Endothelial cell of umbilical vein (primary cell): ENCODE measurements at regions not wholly inside any gene's neighbourhood (a gene's known extent, or its start where the extent isn't known, plus 50 kb on each side); places are given as distances from the start of the nearest gene placed in this dataset.

ENCODE experiments used
- BruUV-seq: library from RNA; stranded (reverse); fragments of 400-500 nt; replicated peaks from 2 replicates; lab custom pipeline; 2021; lab: Mats Ljungman, UMichigan
- CTCF ChIA-PET: fragments of 300-600, 350-600 bp; sonication (Branson Sonifier 250); formaldehyde crosslinking; loops from one replicate; lab custom pipeline; 2021; ENCODE audit warnings: antibody characterized with exemption, inconsistent platforms; lab: Charles Lee
- POLR2A ChIA-PET: fragments of 300-600, 350-600 bp; sonication (Branson Sonifier 250); formaldehyde crosslinking; loops from one replicate; lab custom pipeline; 2021; ENCODE audit warnings: antibody characterized with exemption, inconsistent platforms; lab: Charles Lee
- DNase-seq: peaks from one replicate; pipeline ENCODE4 v3.0.0-alpha.2; 2011; ENCODE audit warnings: low read depth, low spot score
- FAIRE-seq: peaks from 2 replicates; lab custom pipeline; 2011; peaks lifted over from hg19 to GRCh38; lab: Jason Lieb, UNC
- H2AFZ ChIP-seq: 2 replicates; pipeline ENCODE4 v1.6.0; 2012; ENCODE audit warnings: low read depth, low read length, control low read depth, inconsistent platforms
- H3K27ac ChIP-seq: 2 replicates; pipeline ENCODE4 v1.5.1; 2011; ENCODE audit warnings: low read depth, mild to moderate bottlenecking, control low read depth, low read length, moderate library complexity; ENCODE audit not compliant: insufficient read depth
- H3K27me3 ChIP-seq, 2 experiments: 2 replicates each; pipeline versions ENCODE4 v1.6.0 to v1.6.1; 2011; ENCODE audit warnings: low read length in 2 of 2, mixed read lengths in 1 of 2; ENCODE audit not compliant: control insufficient read depth in 2 of 2, insufficient read depth in 2 of 2
- H3K36me3 ChIP-seq, 2 experiments: 2 replicates in 1 of 2; 3 replicates in 1 of 2; pipeline ENCODE4 v1.5.1; 2011; ENCODE audit warnings: low read length in 2 of 2, mild to moderate bottlenecking in 1 of 2, moderate library complexity in 1 of 2; ENCODE audit not compliant: control insufficient read depth in 2 of 2, insufficient read depth in 2 of 2; ENCODE audit errors: extremely low read depth in 1 of 2
- H3K4me1 ChIP-seq: 3 replicates; pipeline ENCODE4 v1.5.1; 2011; ENCODE audit warnings: mild to moderate bottlenecking, low read length; ENCODE audit not compliant: control insufficient read depth, insufficient read depth; ENCODE audit errors: extremely low read depth
- H3K4me2 ChIP-seq: 2 replicates; pipeline ENCODE4 v1.6.1; 2011; ENCODE audit warnings: low read length, control low read depth, mixed read lengths; ENCODE audit not compliant: insufficient read depth
- H3K4me3 ChIP-seq, 3 experiments: fragments of 200-600 bp in 1 of 3; sonication (generic), shearing (Covaris generic) in 1 of 3; replicated peaks in 1 of 3; 2 replicates each; pipeline ENCODE4 v1.5.1; 2011 to 2016; ENCODE audit warnings: control low read depth in 3 of 3, low read length in 3 of 3, mild to moderate bottlenecking in 2 of 3, inconsistent platforms in 1 of 3, low read depth in 1 of 3, moderate library complexity in 1 of 3; ENCODE audit not compliant: insufficient read depth in 1 of 3
- H3K79me2 ChIP-seq: 2 replicates; pipeline ENCODE4 v1.6.0; 2012; ENCODE audit warnings: low read length, inconsistent platforms; ENCODE audit not compliant: control insufficient read depth, insufficient read depth
- H3K9ac ChIP-seq: replicated peaks from 2 replicates; pipeline ENCODE3; 2011; ENCODE audit warnings: low read length, control low read depth; ENCODE audit not compliant: insufficient read depth; ENCODE audit errors: extremely low read depth
- H3K9me1 ChIP-seq: replicated peaks from 3 replicates; pipeline ENCODE4 v1.6.0; 2011; ENCODE audit warnings: mild to moderate bottlenecking, low read length; ENCODE audit not compliant: control insufficient read depth, insufficient read depth; ENCODE audit errors: extremely low read depth
- H3K9me3 ChIP-seq: replicated peaks from 2 replicates; pipeline ENCODE4 v1.5.1; 2012; ENCODE audit warnings: low read length, inconsistent platforms; ENCODE audit not compliant: control insufficient read depth, insufficient read depth
- H4K20me1 ChIP-seq: replicated peaks from 2 replicates; pipeline ENCODE3; 2011; ENCODE audit warnings: mild to moderate bottlenecking, low read length; ENCODE audit not compliant: control insufficient read depth, insufficient read depth; ENCODE audit errors: extremely low read depth
- CTCF ChIP-seq, 2 donors: IDR thresholded peaks; 1 replicate in 1 of 2; 2 replicates in 1 of 2; pipeline ENCODE4 v1.5.1; 2011; ENCODE audit warnings: low read length in 2 of 2, mild to moderate bottlenecking in 2 of 2, moderate library complexity in 2 of 2, control low read depth in 1 of 2, inconsistent platforms in 1 of 2, low read depth in 1 of 2; ENCODE audit not compliant: insufficient read depth in 1 of 2; ENCODE audit errors: extremely low read depth in 1 of 2
- EZH2 ChIP-seq: IDR thresholded peaks from 2 replicates; pipeline ENCODE4 v1.6.1; 2012; ENCODE audit warnings: borderline replicate concordance, low read depth, mild to moderate bottlenecking, moderate library complexity, low read length, inconsistent platforms; ENCODE audit not compliant: severe bottlenecking
- FOS ChIP-seq: IDR thresholded peaks from 2 replicates; pipeline ENCODE4 v1.6.1; 2011; ENCODE audit warnings: mild to moderate bottlenecking, low read length, moderate library complexity, borderline replicate concordance; ENCODE audit not compliant: insufficient read depth
- GATA2 ChIP-seq: IDR thresholded peaks from 2 replicates; pipeline ENCODE4 v1.7.0; 2011; ENCODE audit warnings: low read depth, mild to moderate bottlenecking, moderate library complexity, mixed read lengths, low read length; ENCODE audit not compliant: insufficient read length, insufficient read depth
- JUN ChIP-seq: IDR thresholded peaks from 2 replicates; pipeline ENCODE4 v1.6.1; 2011; ENCODE audit warnings: borderline replicate concordance, low read depth; ENCODE audit not compliant: insufficient read length, insufficient read depth
- MAX ChIP-seq: IDR thresholded peaks from 2 replicates; pipeline ENCODE4 v1.6.1; 2011; ENCODE audit not compliant: insufficient read depth, insufficient read length
- MYC ChIP-seq: IDR thresholded peaks from one replicate; pipeline ENCODE4 v1.6.1; 2011; ENCODE audit warnings: mild to moderate bottlenecking, low read depth, low read length
- POLR2A ChIP-seq: IDR thresholded peaks from 2 replicates; pipeline ENCODE4 v1.6.1; 2012; ENCODE audit warnings: low read depth, mild to moderate bottlenecking, control low read depth, low read length
- POLR2AphosphoS5 ChIP-seq: IDR thresholded peaks from 2 replicates; pipeline ENCODE4 v1.6.1; 2012; ENCODE audit warnings: low read depth, mild to moderate bottlenecking, control low read depth, low read length, moderate library complexity; ENCODE audit not compliant: insufficient read depth
- dilution Hi-C: fragments of 300-500 bp; cut with MboI; formaldehyde crosslinking; loops from one replicate; pipeline ENCODE4 v1.15.0; 2019; ENCODE audit warnings: low sequenced_read_pairs; ENCODE audit not compliant: extremely low pct_ligation_motif_present
- intact Hi-C: fragments of 100-400 bp; cut with micrococcal nuclease; formaldehyde crosslinking; loops from one replicate; pipeline ENCODE4 v1.10.0; 2022

- dilution Hi-C loops, result no loop called here
- intact Hi-C loops, result loop anchor here (1.0 to 5.0 kb wide), 5 partner anchors 17 to 389 kb away; partner anchors contain the start of gene NR4A3
- H3K79me2 ChIP-seq, result no peaks in the 10 kb centered on the region
- no peaks in the 10 kb centered on the region for H3K36me3 ChIP-seq
- no peaks in the 10 kb centered on the region for H3K27me3 ChIP-seq
- CTCF ChIA-PET, result no interaction called here
- TF ChIP-seq CTCF (IDR thresholded peaks at IDR 0.05; ENCODE audit: extremely low read depth in 1 of 2, insufficient read depth in 1 of 2, low read depth in 1 of 2, low read length in 2 of 2), result no peak
- no peak for TF ChIP-seq EZH2
- peak; percentile 98 for TF ChIP-seq JUN
- TF ChIP-seq POLR2AphosphoS5, result peak; percentile 89
- TF ChIP-seq FOS, result peak; percentile 100
- TF ChIP-seq MAX, result no peak
- TF ChIP-seq GATA2, result peak; percentile 80
- TF ChIP-seq MYC, result no peak
- TF ChIP-seq POLR2A, result no peak
- H3K4me2 ChIP-seq, result peak overlapping the region; percentile 38
- DNase-seq, result peak; percentile 80
- peak; percentile 90 for FAIRE-seq
- peak overlapping the region; percentile 84 for H3K27ac ChIP-seq
- no peaks in the 10 kb centered on the region for H4K20me1 ChIP-seq
- H2AFZ ChIP-seq, result peak overlapping the region; percentile 62
- H3K9me3 ChIP-seq, result no peaks in the 10 kb centered on the region
- no peak overlapping the region for H3K4me3 ChIP-seq
- no peaks in the 10 kb centered on the region for H3K9me1 ChIP-seq
- peaks cover 30% of the 10 kb centered on the region for H3K4me1 ChIP-seq
- POLR2A ChIA-PET, result no interaction called here
- H3K9ac ChIP-seq, result peak overlapping the region; percentile 34
- BruUV-seq, result no TSS peak
Measured at GRCh38 chr9:99433555-99433954, 211.5 kb downstream of the SEC61B start.
